Cardiac muscle cell (in vitro differentiated cells and primary cell): ENCODE measurements at regions not wholly inside any gene's neighbourhood (a gene's known extent, or its start where the extent isn't known, plus 50 kb on each side); places are given as distances from the start of the nearest gene placed in this dataset.

Experiments used
- DNase-seq, 2 donors: peaks; one replicate each; pipeline versions ENCODE4 v3.0.0 to v3.0.0-alpha.2; 2010 to 2017; ENCODE audit warnings: low read depth in 1 of 2, low spot score in 1 of 2
- H3K27ac ChIP-seq: fragments of 200-600 bp; sonication (generic); 2 replicates; pipeline ENCODE4 v1.5.1; 2016
- H3K27me3 ChIP-seq: fragments of 200-600 bp; sonication (generic); 2 replicates; pipeline ENCODE4 v1.6.0; 2016; ENCODE audit warnings: control low read depth
- H3K36me3 ChIP-seq: fragments of 200-600 bp; sonication (generic); 2 replicates; pipeline ENCODE4 v1.5.1; 2016; ENCODE audit warnings: control low read depth
- H3K4me1 ChIP-seq: fragments of 200-600 bp; sonication (generic); 2 replicates; pipeline ENCODE4 v1.8.1; 2017; ENCODE audit warnings: low read depth, mild to moderate bottlenecking, mixed run types
- H3K4me3 ChIP-seq: fragments of 200-600 bp; sonication (generic); 2 replicates; pipeline ENCODE4 v1.5.1; 2016; ENCODE audit warnings: mild to moderate bottlenecking
- H3K9me3 ChIP-seq: fragments of 200-600 bp; sonication (generic); 2 replicates; pipeline ENCODE4 v1.5.1; 2017; ENCODE audit warnings: low read depth, mild to moderate bottlenecking, control low read depth
- TF ChIP-seq, protein P1 (sequence below): IDR thresholded peaks from 2 replicates; pipeline ENCODE4 v1.5.1; 2012; ENCODE audit warnings: low read depth, mild to moderate bottlenecking, low read length

DNA sequence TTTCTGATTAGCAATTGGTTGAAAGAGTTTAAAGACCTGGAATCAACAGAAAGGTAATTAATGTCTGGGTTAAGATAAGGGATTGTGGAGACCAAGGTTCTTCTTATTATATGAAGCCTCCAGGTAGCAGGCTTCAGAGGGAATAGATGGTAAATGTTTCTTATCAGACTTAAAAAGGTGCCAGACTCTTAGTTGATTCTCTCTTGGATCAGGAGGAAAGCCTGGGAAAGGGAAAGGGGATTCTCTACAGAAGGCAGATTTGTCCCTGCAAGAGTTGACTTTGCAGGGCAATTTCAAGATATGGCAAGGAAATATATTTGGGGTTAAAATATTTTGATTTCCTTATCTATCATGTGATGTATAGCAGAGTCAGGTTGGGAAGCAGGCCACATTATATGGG, 153.1 kb upstream of the ARL4C start:
- TF ChIP-seq, protein P1, sequence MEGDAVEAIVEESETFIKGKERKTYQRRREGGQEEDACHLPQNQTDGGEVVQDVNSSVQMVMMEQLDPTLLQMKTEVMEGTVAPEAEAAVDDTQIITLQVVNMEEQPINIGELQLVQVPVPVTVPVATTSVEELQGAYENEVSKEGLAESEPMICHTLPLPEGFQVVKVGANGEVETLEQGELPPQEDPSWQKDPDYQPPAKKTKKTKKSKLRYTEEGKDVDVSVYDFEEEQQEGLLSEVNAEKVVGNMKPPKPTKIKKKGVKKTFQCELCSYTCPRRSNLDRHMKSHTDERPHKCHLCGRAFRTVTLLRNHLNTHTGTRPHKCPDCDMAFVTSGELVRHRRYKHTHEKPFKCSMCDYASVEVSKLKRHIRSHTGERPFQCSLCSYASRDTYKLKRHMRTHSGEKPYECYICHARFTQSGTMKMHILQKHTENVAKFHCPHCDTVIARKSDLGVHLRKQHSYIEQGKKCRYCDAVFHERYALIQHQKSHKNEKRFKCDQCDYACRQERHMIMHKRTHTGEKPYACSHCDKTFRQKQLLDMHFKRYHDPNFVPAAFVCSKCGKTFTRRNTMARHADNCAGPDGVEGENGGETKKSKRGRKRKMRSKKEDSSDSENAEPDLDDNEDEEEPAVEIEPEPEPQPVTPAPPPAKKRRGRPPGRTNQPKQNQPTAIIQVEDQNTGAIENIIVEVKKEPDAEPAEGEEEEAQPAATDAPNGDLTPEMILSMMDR: no peak
- Histone ChIP-seq H3K4me3 (no peak overlapping the region), H3K9me3 (no peaks in the 10 kb centered on the region), H3K27ac (no peak overlapping the region), H3K4me1 (no peaks in the 10 kb centered on the region), H3K36me3 (no peaks in the 10 kb centered on the region), H3K27me3 (no peaks in the 10 kb centered on the region)
- no peak for DNase-seq

DNA sequence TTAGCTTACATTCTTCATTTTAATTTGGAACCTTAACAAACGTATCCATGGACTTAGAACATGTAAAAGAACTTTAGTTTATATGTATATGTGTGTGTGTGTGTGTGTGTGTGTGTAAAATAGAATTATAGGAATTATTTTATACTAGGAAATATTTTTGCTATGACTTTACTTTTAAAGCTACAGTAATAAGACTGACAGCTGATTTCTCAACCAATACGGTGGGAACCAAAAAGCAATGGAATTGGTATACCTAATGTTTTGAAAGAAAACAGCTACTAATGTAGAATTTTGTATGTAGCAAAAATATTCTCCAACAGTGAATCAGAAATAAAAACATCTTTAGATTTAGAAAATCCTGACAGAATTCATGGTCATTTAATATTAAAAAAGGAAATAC, 146.5 kb upstream of the ARL4C start:
- no peak for DNase-seq
- no peaks in the 10 kb centered on the region for H3K36me3 ChIP-seq

DNA sequence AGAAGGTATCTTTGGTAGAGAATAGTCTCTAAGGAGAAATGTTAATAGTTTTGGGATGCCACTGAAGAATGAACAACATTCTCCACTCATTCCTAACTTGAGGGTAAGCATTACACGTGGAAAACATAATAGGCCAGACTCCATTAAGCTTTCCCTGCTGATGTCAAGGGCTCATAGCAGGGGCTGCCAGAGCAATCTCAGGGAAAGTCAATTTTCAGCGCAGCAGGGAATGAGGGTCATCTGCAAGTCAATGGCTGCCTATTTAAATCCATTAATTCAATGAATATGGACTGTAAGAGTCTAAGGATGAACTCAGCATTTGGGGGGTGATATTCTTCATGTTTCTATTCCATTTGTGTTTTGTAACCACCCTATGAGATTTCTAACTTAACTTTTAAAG, 144.2 kb upstream of the ARL4C start:
- Histone ChIP-seq H3K9me3 (no peaks in the 10 kb centered on the region), H3K27me3 (no peaks in the 10 kb centered on the region), H3K36me3 (no peaks in the 10 kb centered on the region), H3K27ac (no peak overlapping the region), H3K4me1 (no peaks in the 10 kb centered on the region), H3K4me3 (no peak overlapping the region)
- TF ChIP-seq, protein P1: no peak
- DNase-seq: no peak

More for the DNA sequence above, 146.5 kb upstream of the ARL4C start:
- Histone ChIP-seq H3K27ac (no peak overlapping the region), H3K4me3 (no peak overlapping the region), H3K9me3 (no peaks in the 10 kb centered on the region), H3K27me3 (no peaks in the 10 kb centered on the region), H3K4me1 (no peaks in the 10 kb centered on the region)
- TF ChIP-seq, protein P1: no peak

DNA sequence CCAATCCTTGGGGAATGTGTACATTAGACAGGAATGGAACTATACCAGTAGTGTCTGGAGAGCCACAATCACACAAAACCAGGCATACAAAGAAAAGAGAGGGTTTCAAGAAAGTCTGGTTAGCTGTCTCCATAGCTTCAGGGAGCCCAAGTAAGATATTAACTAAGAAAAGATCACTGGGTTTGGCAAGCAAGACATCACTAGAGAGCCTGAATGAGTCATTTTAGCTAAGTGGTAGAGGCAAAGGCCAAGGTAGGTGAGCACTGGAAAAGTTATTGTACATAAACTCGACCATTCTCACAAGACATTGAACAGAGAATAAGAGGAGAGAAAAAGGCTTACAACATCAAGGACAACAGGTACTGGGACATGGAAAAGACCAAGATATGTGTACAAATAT, 143.8 kb upstream of the ARL4C start:
- Histone ChIP-seq H3K27ac (no peak overlapping the region), H3K36me3 (no peaks in the 10 kb centered on the region), H3K4me1 (no peaks in the 10 kb centered on the region), H3K9me3 (no peaks in the 10 kb centered on the region), H3K27me3 (no peaks in the 10 kb centered on the region), H3K4me3 (no peak overlapping the region)
- TF ChIP-seq, protein P1: no peak
- no peak for DNase-seq

DNA sequence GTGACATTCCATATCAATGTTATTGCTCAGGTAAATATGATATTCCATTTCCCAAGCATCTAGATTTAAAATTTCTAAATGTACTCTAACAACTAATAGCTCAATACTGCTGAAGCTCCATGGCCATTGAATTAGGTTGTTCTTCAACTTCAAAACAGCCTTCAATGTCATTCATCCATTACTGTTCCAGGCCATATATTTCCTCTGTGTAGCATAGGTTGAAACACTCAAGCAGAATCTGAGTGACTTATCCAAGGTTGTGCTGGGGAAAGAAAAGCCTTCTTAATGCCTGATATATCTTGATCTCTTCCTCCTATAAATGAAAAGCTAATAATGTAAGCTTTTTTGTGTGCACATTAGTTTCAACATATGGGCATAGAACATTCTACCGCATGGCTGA, 142.1 kb upstream of the ARL4C start:
- no peak for DNase-seq
- H3K27me3 ChIP-seq: no peaks in the 10 kb centered on the region
- H3K9me3 ChIP-seq: no peaks in the 10 kb centered on the region
- no peaks in the 10 kb centered on the region for H3K4me1 ChIP-seq
- no peak overlapping the region for H3K4me3 ChIP-seq
- no peak overlapping the region for H3K27ac ChIP-seq
- TF ChIP-seq, protein P1: no peak
- no peaks in the 10 kb centered on the region for H3K36me3 ChIP-seq

DNA sequence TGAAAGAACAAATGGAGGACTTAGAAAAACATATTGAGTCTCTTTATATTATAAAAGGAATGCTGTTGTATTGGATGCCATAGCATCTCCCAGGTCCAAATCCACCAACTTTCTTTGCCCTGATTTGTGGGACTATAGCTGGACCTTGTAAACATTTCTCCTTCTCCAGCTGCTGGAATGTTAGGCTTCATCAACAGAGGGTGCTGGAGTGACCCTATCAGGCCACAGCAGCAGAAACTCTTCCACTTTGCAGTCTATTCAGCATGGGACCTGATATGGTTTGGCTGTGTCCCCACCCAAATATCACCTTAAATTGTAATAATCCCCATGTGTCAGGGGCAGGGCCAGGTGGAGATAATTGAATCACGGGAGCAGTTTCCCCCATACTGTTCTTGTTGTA, 138.4 kb upstream of the ARL4C start:
- Histone ChIP-seq H3K9me3 (no peaks in the 10 kb centered on the region), H3K4me1 (no peaks in the 10 kb centered on the region), H3K27ac (no peak overlapping the region), H3K36me3 (no peaks in the 10 kb centered on the region), H3K4me3 (no peak overlapping the region), H3K27me3 (no peaks in the 10 kb centered on the region)
- TF ChIP-seq, protein P1: peak; percentile 15
- no peak for DNase-seq
